OCI-LY1 (cell line): ENCODE measurements at regions not wholly inside any gene's neighbourhood (a gene's known extent, or its start where the extent isn't known, plus 50 kb on each side); places are given as distances from the start of the nearest gene placed in this dataset.

Experiments used
- CTCF ChIP-seq: fragments of 200-600 bp; sonication (generic), shearing (Covaris generic); IDR thresholded peaks from 2 replicates; pipeline ENCODE4 v1.5.1; 2017; ENCODE audit warnings: mild to moderate bottlenecking, antibody characterized with exemption, low read length, moderate library complexity, mixed read lengths
- EZH2 ChIP-seq: fragments of 200-600 bp; sonication (generic), shearing (Covaris generic); IDR thresholded peaks from 2 replicates; pipeline ENCODE4 v1.8.0; 2017; ENCODE audit warnings: borderline replicate concordance, mixed run types, mild to moderate bottlenecking, antibody characterized with exemption, low read length, moderate library complexity, mixed read lengths

DNA sequence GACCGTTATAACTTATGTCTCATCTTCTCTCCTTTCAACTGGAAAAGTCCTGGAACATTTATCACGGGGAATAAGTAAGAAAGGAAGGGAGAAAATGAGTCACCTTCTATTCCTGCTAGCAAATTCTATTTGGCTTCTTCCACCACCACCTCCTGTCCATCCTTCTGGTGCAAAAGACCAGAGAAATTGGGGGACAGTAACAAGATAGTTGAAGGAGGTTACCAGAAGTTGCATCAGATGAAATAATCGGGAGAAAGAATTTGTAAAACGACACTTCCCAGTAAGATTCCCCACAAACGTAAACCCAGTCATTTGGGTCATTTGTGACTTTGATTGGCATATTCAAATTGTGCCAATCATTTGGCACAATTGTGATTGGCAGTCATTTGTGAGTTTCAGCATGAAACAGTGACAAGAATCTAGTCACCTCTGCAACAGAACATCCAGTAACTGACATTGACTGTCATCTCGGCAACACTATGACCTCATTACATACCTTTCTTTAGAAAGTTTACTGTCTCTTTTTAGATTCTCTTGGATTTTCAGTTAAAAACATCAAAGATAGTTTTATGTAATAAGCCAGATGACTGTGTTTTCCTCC, 51.3 kb upstream of the PIK3CG start:
- no peak for TF ChIP-seq CTCF
- TF ChIP-seq EZH2: no peak
